Colon (tissue), 2 donors: ENCODE measurements at regions not wholly inside any gene's neighbourhood (a gene's known extent, or its start where the extent isn't known, plus 50 kb on each side); places are given as distances from the start of the nearest gene placed in this dataset.

Experiments
- FAIRE-seq: peaks from 2 replicates; lab custom pipeline; 2012; peaks lifted over from hg19 to GRCh38; lab: Jason Lieb, UNC
- donor health status: control.
- donor health status: control.

DNA sequence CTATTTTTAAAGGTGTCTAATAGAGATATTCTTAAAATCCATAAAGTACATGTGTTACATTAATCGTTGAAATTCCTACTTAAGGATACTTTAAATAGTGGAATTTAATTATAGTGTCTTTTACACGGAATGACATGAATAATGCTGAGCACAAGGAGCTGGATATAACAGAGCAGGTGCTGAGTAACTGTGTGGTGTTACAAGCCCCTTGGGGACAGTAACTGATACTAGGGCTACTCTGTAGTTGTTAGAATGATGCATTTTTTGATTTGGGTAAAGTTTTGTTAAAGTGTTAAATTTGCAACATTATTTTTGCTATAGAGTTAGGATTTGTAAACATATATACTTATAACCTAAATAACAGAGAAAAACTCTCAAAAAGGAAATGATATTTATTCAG lies 1496.1 kb downstream of the OTOL1 start:
- no peak for FAIRE-seq

DNA sequence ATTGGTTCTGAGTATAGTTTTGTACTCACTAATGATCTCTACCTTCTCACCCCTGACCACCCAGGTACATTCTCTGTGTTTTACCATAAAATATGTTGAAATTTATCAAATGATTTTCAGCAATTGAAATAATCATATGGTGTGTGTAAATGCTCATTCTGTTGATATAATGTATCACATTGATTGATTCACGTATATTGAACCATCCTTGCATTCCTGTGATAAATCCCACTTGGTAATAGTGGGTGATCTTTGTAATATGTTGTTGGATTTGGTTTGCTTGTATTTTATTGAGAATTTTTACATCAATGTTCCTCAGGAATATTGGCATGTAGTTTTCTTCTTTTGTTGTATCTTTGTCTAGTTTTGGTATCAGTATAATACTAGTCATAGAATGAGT lies 1497.6 kb downstream of the OTOL1 start:
- FAIRE-seq, result no peak

DNA sequence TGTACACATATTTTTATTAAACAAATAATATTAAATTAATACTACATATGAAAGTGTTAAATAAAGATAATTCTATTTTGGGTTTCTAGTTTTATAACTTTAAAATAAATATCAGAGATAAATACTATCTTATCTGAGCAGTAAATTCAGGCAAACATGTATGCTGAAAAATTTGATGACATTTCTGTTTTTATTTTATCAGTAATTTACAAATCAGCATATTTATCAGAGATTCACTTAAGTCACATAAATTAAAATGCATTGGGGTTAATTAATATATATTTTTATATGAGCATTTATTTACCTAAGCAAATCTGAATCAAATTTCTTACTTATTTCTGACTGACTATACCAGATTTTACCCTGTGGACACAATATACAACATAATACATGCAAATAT lies 1499.8 kb downstream of the OTOL1 start:
- no peak for FAIRE-seq

DNA sequence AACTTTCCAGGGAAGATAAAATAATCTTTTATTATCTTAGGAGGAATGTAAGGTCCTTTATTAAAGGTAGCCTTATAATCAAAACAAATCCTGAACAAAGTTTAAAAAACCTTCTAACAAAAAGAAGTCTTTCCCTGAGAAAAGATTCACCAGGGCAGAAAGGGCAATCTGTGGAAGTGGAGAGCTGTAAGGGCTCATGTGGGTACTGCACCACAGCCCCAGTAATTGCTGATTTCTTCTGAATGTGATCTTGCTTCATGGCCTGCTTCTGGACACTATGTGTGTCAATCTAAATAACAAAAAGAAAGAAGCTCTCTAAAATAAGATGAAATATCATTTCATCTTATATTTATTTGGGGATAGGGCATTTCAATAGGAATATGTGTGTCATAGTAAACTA lies 1501.6 kb downstream of the OTOL1 start:
- FAIRE-seq, result no peak

DNA sequence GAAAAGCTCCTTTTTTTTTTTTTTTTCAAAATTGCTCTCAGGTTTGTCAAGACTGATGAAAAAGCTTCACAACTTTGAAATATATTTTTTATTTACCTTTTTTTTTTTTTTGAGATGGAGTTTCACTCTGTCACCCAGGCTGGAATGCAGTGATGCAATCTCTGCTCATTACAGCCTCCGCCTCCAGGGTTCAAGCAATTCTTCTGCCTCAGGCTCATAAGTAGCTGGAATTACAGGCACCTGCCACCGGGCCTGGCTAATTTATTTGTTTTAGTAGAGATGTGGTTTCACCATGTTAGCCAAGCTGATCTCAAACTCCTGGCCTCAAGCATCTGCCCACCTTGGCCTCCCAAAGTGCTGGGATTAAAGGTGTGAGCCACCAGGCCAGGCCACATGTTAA lies 1515.0 kb downstream of the OTOL1 start:
- FAIRE-seq, result no peak

DNA sequence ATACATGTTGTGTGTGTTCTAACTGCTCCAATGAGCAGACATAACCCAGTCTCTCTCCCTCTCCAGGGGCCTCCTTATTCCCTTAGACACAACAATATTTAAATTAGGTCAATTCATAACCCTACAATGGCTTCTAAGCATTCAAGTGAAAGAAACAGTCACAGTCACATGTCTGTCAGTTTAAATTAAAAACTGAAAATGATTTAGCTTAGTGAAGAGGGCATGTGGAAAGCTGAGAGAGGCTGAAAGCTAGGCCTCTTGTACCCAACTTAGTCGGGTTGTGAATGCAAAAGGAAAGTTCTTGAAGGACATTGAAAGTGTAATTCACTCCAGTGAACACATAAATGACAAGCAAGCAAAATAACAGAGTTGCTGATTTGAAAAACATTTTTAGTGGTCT lies 1519.6 kb downstream of the OTOL1 start:
- no peak for FAIRE-seq

DNA sequence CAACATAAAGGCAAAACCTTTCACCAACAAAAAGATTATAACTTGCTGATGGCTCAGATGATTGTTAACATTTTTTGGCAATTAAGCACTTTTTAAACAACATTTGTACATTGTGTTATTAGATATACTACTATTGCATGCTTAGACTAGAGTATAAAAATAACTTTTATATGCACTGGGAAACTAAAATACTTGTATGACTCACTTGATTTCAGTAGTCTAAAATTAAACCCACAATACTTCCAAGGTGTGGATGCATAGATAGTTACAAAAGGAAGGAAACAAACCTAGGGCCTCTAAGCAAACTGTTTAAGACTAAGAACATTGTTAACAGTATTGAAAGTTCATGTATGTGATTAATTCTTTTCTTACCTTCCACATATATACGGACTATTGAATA lies 1521.5 kb downstream of the OTOL1 start:
- FAIRE-seq, result no peak

DNA sequence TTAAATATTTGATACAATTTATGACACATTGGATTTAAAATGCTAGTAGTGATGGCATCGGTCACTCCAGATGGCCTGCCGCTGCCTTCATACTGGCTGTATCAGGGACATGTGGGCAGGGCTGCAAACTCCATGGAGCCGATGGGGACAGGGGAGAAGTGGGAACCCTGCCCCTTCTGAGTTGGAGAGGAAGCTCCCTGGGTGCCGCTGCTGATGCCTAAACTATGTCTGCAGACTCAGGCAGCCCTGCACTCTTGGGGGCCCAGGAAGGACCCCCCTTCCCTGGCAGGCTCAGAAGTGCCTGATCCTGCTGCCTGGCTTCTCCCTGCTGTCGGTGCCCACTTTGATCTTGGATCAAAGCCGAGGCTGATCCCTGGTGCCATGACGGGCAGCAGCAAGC lies 1522.1 kb downstream of the OTOL1 start:
- no peak for FAIRE-seq

DNA sequence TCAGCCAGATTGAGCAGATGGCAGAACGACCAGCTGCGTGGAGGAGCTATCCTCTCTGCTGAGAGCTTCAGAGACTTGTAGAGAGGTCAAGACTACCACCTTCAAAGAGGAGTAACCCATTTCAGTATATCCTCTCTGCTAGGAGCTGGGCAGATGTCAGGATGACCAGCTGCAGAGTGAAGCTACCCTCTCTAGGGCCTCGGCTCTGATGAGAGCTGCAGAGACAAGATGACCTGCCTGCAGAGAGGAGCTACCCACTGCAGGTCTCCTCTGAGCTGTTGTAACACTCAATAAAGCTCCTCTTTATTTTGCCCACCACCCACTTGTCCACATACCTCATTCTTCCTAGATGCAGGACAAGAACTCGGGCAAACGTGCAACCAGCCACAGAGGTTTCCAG lies 1522.7 kb downstream of the OTOL1 start:
- FAIRE-seq, result no peak

DNA sequence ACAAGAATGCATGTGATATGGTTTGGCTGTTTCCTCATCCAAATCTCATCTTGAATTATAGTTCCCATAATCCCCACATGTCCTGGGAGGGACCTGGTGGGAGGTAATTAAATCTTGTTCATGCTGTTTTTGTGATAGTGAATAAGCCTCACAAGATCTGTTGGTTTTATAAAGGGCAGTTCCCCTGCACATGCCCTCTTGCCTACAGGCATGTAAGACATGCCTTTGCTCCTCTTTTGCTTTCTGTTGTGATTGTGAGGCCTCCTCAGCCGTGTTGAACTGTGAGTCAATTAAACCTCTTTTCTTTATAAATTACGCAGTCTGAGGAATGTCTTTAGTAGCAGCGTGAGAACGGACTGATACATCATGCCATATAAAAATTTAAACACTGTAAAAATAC lies 1537.0 kb downstream of the OTOL1 start:
- no peak for FAIRE-seq

DNA sequence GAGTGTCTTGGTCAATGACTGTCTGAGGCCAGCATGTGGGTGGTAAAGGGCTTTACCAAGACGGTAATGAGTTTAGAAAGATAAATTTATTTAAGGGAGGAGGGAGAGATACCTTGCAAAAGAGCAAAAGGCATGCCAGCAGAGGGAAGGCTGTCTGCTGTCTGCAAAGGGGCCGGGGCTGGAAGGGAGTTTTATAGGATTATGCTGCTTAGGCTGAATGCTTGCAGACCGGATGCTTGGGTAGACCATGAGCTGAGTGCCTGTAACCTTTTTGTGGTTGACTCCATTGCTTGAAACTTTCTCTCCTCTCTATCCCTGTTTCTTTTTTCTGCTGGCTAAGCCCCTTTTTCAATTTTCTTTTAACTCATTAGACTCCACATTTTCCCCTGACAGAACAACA lies 1543.0 kb downstream of the OTOL1 start:
- FAIRE-seq, result no peak

DNA sequence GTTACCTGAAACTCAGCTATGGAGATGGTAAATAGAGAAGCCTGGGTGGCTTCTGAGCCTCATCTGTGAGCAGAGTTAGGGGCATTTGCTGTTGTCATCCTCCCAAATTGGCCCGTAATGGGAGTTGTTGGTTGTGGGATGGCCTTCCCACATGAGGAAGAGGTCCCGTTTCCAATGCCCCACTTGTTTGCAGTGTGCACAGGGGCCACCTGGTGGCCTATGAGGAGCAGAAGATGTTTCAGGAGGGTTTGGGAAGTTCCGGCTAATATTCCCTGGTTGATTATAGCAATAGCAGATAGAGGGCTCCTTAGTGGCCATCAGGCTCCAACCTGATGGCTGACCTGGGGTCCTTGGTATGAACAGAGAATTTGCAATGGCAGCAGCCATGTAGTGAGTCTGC lies 1546.5 kb downstream of the OTOL1 start:
- FAIRE-seq, result no peak

DNA sequence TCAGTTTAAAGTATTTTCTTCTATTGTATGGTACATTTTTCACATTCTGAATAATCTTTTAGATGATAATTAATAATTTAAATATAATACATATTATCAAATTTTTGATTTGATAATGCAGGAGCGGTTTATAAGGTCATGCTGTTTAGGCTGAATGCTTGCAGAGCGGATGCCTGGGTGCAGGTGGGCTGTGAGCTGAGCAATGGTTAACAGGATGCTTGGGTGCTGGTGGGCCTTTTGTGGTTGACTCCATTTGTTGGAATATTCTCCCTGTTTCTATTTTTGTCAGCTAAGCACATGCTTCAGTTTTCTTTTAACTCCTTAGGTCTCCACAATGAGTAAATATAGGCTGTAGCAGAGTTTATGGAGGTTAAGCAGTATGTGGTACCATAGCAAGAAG lies 1549.3 kb downstream of the OTOL1 start:
- FAIRE-seq, result no peak

DNA sequence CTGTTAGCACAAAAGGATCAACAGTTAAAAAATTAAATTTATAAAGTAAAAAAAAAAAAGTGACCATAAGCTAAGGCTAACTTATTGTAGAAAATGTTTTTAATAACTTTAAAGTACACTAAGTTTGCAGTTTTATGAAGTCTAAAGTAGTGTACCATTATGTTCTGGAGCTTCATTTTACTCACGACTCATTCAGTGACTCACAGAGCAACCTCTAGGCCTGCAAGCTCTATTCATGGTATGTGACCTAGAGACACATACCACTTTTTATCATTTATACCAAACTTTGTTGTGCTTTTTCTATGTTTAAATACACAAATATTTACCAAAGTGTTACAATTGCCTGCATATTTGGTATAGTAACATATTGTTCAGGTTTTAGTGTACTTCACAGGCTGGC lies 1552.3 kb downstream of the OTOL1 start:
- FAIRE-seq, result no peak

DNA sequence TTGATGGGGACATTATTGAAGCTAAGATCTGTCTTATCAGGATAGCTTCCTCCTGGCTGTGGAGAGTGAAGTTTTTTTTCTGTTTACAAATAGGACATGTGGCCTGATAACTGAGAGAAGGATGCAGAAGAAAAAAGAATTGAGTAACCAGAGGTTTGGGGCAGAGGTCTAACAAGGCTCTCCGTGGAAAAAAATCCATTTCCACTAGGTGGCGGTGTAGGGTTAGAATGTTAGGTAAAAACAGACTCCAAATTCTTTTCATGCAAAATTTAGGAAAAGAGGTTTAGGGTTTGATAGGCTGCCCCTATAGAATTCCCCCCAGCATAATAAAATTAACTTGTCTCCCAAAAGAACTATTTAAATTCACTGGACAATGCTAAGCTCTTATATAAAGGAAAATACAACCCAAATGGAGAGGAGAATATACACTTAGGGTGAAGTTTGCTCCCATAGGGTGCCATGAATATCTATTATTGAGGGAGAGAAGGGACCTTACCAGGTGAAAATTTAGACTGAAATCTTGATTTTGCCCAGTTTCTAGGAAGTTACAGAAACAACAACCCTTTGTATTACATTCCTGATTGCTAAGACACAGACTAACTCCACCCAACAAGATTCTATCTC lies 1560.4 kb downstream of the OTOL1 start:
- no peak for FAIRE-seq

DNA sequence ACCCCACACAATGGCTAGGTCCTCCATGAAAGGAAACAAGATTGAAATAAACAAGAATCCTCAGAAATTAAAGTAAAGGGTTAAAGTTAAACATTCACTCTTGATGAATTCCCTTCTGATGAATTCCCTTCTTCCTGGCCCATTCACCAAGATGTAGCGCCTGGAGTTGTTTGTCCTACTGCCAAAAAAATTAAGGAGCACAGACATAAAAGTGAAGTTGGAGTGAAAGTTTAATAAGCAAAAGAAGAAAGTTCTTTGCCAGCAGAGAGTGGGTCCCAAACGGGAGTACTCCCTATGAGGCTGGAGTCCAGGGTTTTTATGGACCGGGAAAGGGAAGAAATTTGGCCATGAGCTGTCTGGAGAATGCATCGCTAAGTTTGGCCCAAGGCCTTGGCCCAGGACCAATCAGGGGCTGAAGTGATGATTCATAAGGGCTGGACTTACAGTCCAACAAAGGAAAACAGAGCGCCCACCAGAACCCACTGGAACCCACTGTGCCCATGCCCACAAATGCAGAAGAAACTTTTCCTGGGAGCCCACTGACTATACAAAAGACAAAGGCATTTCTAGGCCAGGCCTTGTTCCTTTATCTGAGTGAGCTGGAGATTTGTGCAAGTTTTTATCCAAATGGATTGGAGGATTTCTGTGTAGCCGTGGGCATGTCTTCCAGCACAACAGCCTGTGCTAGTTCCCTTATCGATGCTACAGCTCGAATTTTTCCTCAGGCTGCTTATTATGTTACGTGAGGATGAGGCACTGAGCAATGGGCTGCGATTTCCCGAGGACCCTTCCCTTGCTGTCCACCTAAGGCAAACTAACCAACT lies 1561.6 kb downstream of the OTOL1 start:
- FAIRE-seq, result no peak

DNA sequence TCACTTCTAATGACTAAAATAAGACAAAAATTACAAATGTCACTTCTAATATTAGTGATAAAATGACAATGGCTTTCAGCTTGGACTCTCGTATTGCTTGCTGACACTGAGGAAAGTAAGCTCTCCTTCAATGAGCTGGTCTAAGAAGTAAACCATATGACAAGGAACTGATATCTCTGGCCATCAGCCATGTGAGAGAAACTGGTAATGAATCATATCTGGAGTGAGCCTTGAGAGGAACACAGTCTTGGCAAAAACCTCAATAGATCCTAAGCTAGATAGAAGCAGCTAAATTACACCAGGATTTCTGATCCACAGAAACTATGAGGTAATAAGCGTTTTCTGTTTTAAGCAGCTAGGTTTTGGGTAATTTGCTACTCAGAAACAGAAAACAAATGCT lies 1575.1 kb downstream of the OTOL1 start:
- no peak for FAIRE-seq
